ENCODE measurements at regions not wholly inside any gene's neighbourhood (a gene's known extent, or its start where the extent isn't known, plus 50 kb on each side); places are given as distances from the start of the nearest gene placed in this dataset.

- no peak for DNase-seq (ENCODE audit: low read depth in 1 of 2, low spot score in 1 of 2)
- Histone ChIP-seq H3K27ac (replicated peaks) (no peak overlapping the region), H3K27me3 (ENCODE audit: insufficient read depth, poor library complexity, severe bottlenecking) (peaks cover 4% of the 10 kb centered on the region), H3K4me3 (replicated peaks; ENCODE audit: insufficient read depth, low read length) (no peak overlapping the region)
- TF ChIP-seq SPI1 (IDR thresholded peaks at IDR 0.05; ENCODE audit: borderline replicate concordance, low read depth), result no peak
- no peak for TF ChIP-seq REST (IDR thresholded peaks at IDR 0.05; ENCODE audit: insufficient replicate concordance, low read depth)
- TF ChIP-seq POLR2AphosphoS5 (IDR thresholded peaks at IDR 0.05; ENCODE audit: low read depth), result no peak
- no peak for TF ChIP-seq GABPA (IDR thresholded peaks at IDR 0.05; ENCODE audit: low read depth)
- no peak for TF ChIP-seq CTCF (IDR thresholded peaks at IDR 0.05; ENCODE audit: insufficient read depth, low read length)
Observed at GRCh38 chr3:124383846-124384466, 346.3 kb upstream of the UMPS start.

- no peak overlapping the region for H3K4me3 ChIP-seq (replicated peaks; ENCODE audit: insufficient read depth, low read length)
- H3K27me3 ChIP-seq (ENCODE audit: insufficient read depth, poor library complexity, severe bottlenecking), result peaks cover 4% of the 10 kb centered on the region
- no peak for DNase-seq (ENCODE audit: low read depth in 1 of 2, low spot score in 1 of 2)
- H3K27ac ChIP-seq (replicated peaks), result no peak overlapping the region
- TF ChIP-seq POLR2AphosphoS5 (IDR thresholded peaks at IDR 0.05; ENCODE audit: low read depth) (no peak), SPI1 (IDR thresholded peaks at IDR 0.05; ENCODE audit: borderline replicate concordance, low read depth) (no peak), CTCF (IDR thresholded peaks at IDR 0.05; ENCODE audit: insufficient read depth, low read length) (no peak), GABPA (IDR thresholded peaks at IDR 0.05; ENCODE audit: low read depth) (no peak), REST (IDR thresholded peaks at IDR 0.05; ENCODE audit: insufficient replicate concordance, low read depth) (no peak)
Observed at GRCh38 chr3:124384527-124384926, 345.7 kb upstream of the UMPS start.

GRCh38 chr3:124385996-124386395, 344.3 kb upstream of the UMPS start:
- Histone ChIP-seq H3K27me3 (ENCODE audit: insufficient read depth, poor library complexity, severe bottlenecking) (peaks cover 4% of the 10 kb centered on the region), H3K27ac (replicated peaks) (no peak overlapping the region), H3K4me3 (replicated peaks; ENCODE audit: insufficient read depth, low read length) (no peak overlapping the region)
- TF ChIP-seq POLR2AphosphoS5 (IDR thresholded peaks at IDR 0.05; ENCODE audit: low read depth) (no peak), GABPA (IDR thresholded peaks at IDR 0.05; ENCODE audit: low read depth) (no peak), CTCF (IDR thresholded peaks at IDR 0.05; ENCODE audit: insufficient read depth, low read length) (no peak), REST (IDR thresholded peaks at IDR 0.05; ENCODE audit: insufficient replicate concordance, low read depth) (no peak), SPI1 (IDR thresholded peaks at IDR 0.05; ENCODE audit: borderline replicate concordance, low read depth) (no peak)
- DNase-seq (ENCODE audit: low read depth in 1 of 2, low spot score in 1 of 2), result no peak
